GM12878 (cell line): ENCODE measurements at regions not wholly inside any gene's neighbourhood (a gene's known extent, or its start where the extent isn't known, plus 50 kb on each side); places are given as distances from the start of the nearest gene placed in this dataset.

ENCODE experiments used
- ATAC-seq: fragments of 200-7000 bp; cut with Tn5 transposase; 3 replicates; pipeline ENCODE4 v1.9.1; 2020; ENCODE audit warnings: mild to moderate bottlenecking, moderate library complexity
- BruUV-seq: library from RNA; stranded (reverse); fragments of 400-500 nt; replicated peaks from 2 replicates; lab custom pipeline; 2021; lab: Mats Ljungman, UMichigan
- CTCF ChIA-PET: fragments of 300-600 bp; sonication (Branson Sonifier 250); formaldehyde crosslinking; extraction: SDS; loops from one replicate; lab custom pipeline; 2021; ENCODE audit warnings: inconsistent platforms; lab: Yijun Ruan, JAX
- POLR2A ChIA-PET: fragments of 350-600 bp; formaldehyde crosslinking; extraction: SDS; loops from one replicate; lab custom pipeline; 2021; ENCODE audit warnings: inconsistent platforms; lab: Charles Lee
- RAD21 ChIA-PET: fragments of 300-600 bp; sonication (Branson Sonifier 250); formaldehyde crosslinking; loops from one replicate; lab custom pipeline; 2023; ENCODE audit warnings: antibody characterized with exemption; ENCODE audit not compliant: unreplicated experiment; lab: Charles Lee
- SMC1A ChIA-PET: fragments of 300-600 bp; sonication (Branson Sonifier 250); formaldehyde crosslinking; loops from one replicate; lab custom pipeline; 2023; ENCODE audit not compliant: unreplicated experiment, uncharacterized antibody; lab: Charles Lee
- DNase-seq: peaks from one replicate; pipeline ENCODE4 v3.0.0-alpha.2; 2011; ENCODE audit warnings: low read depth, low spot score
- FAIRE-seq: peaks from 3 replicates; lab custom pipeline; 2011; peaks lifted over from hg19 to GRCh38; lab: Jason Lieb, UNC
- H2AFZ ChIP-seq: 2 replicates; pipeline ENCODE4 v1.6.0; 2011; ENCODE audit warnings: low read depth, low read length, control low read depth; ENCODE audit not compliant: control insufficient read depth
- H3K27ac ChIP-seq: 2 replicates; pipeline ENCODE4 v1.5.1; 2011; ENCODE audit warnings: control low read depth; ENCODE audit not compliant: control insufficient read depth, insufficient read depth
- H3K27me3 ChIP-seq, 2 experiments: replicated peaks in 1 of 2; 2 replicates each; pipeline versions ENCODE4 v1.6.0 to v1.6.1; 2011; ENCODE audit warnings: low read length in 1 of 2; ENCODE audit not compliant: control insufficient read depth in 2 of 2, insufficient read depth in 2 of 2
- H3K36me3 ChIP-seq, 2 experiments: 2 replicates each; pipeline ENCODE4 v1.5.1; 2011; ENCODE audit warnings: low read length in 1 of 2; ENCODE audit not compliant: control insufficient read depth in 2 of 2, insufficient read depth in 2 of 2
- H3K4me1 ChIP-seq: 2 replicates; pipeline ENCODE4 v1.6.1; 2011; ENCODE audit warnings: mild to moderate bottlenecking, low read length, moderate library complexity, mixed read lengths; ENCODE audit not compliant: control insufficient read depth, insufficient read depth
- H3K4me2 ChIP-seq: 2 replicates; pipeline ENCODE4 v1.6.0; 2011; ENCODE audit warnings: control low read depth; ENCODE audit not compliant: control insufficient read depth, insufficient read depth
- H3K4me3 ChIP-seq: fragments of 200-600 bp; sonication (generic); 2 replicates; pipeline ENCODE4 v1.5.1; 2016
- H3K79me2 ChIP-seq: 2 replicates; pipeline ENCODE4 v1.6.0; 2011; ENCODE audit warnings: low read length; ENCODE audit not compliant: control insufficient read depth, insufficient read depth
- H3K9ac ChIP-seq: 2 replicates; pipeline ENCODE4 v1.8.0; 2011; ENCODE audit warnings: low read length, control low read depth, mixed read lengths; ENCODE audit not compliant: control insufficient read depth, insufficient read depth
- H3K9me3 ChIP-seq: replicated peaks from 3 replicates; pipeline ENCODE4 v1.5.1; 2011; ENCODE audit warnings: mild to moderate bottlenecking, low read length; ENCODE audit not compliant: control insufficient read depth, insufficient read depth
- H4K20me1 ChIP-seq: 2 replicates; pipeline ENCODE4 v1.6.0; 2011; ENCODE audit not compliant: control insufficient read depth, insufficient read depth
- CBX3 ChIP-seq: fragments of 200-600 bp; sonication (generic); IDR thresholded peaks from 2 replicates; pipeline ENCODE4 v1.6.1; 2016; ENCODE audit warnings: low read depth, borderline replicate concordance
- MEF2A ChIP-seq: IDR thresholded peaks from 2 replicates; pipeline ENCODE4 v1.6.1; 2011; ENCODE audit warnings: low read depth, mild to moderate bottlenecking, low read length, moderate library complexity; ENCODE audit not compliant: insufficient read depth
- NFYB ChIP-seq: IDR thresholded peaks from 2 replicates; pipeline ENCODE4 v1.6.1; 2011; ENCODE audit warnings: low read depth, mild to moderate bottlenecking, low read length, improper control_type of control experiment, moderate library complexity; ENCODE audit not compliant: insufficient read depth
- NR2C1 ChIP-seq: fragments of 450-650 bp; IDR thresholded peaks from 2 replicates; pipeline ENCODE4 v1.6.1; 2017; ENCODE audit warnings: antibody characterized with exemption, mild to moderate bottlenecking, moderate library complexity
- NR2C2 ChIP-seq: IDR thresholded peaks from 2 replicates; pipeline ENCODE4 v1.6.1; 2011; ENCODE audit warnings: borderline replicate concordance, low read depth; ENCODE audit not compliant: control insufficient read depth, insufficient read length
- PRDM15 ChIP-seq: fragments of 450-650 bp; formaldehyde crosslinking; IDR thresholded peaks from 2 replicates; pipeline ENCODE4 v1.4.0; 2020; ENCODE audit warnings: mild to moderate bottlenecking, moderate library complexity
- SKIL ChIP-seq: fragments of 450-650 bp; IDR thresholded peaks from 2 replicates; pipeline ENCODE4 v1.6.1; 2017; ENCODE audit warnings: mild to moderate bottlenecking, low read depth, inconsistent platforms; ENCODE audit not compliant: poor library complexity, severe bottlenecking
- SRF ChIP-seq, 2 experiments: IDR thresholded peaks; 2 replicates each; pipeline ENCODE4 v1.6.1; 2011; ENCODE audit warnings: low read depth in 2 of 2, low read length in 2 of 2, mild to moderate bottlenecking in 1 of 2, moderate library complexity in 1 of 2
- TAF1 ChIP-seq: IDR thresholded peaks from 2 replicates; pipeline ENCODE4 v1.6.1; 2011; ENCODE audit warnings: mild to moderate bottlenecking, low read depth, low read length, borderline replicate concordance
- YY1 ChIP-seq: IDR thresholded peaks from 2 replicates; pipeline ENCODE4 v1.6.1; 2011; ENCODE audit warnings: low read depth, mild to moderate bottlenecking, low read length
- ZBED1 ChIP-seq: IDR thresholded peaks from 2 replicates; pipeline ENCODE4 v1.6.1; 2016; ENCODE audit warnings: borderline replicate concordance
- ZNF24 ChIP-seq: fragments of 450-650 bp; IDR thresholded peaks from 2 replicates; pipeline ENCODE4 v1.6.1; 2017; ENCODE audit warnings: antibody characterized with exemption, mild to moderate bottlenecking
- WGBS: methylation state at CpG from one replicate; pipeline ENCODE4 v1.1.6; 2016; ENCODE audit warnings: low lambda C conversion rate; ENCODE audit not compliant: insufficient replicate concordance, insufficient coverage; ENCODE audit errors: missing lambda C conversion rate; 5-methylcytosine and 5-hydroxymethylcytosine counted together
- in situ Hi-C: fragments of 300-500 bp; cut with MboI; formaldehyde crosslinking; loops from 9 replicates; pipeline ENCODE4 v1.14.3; 2018; ENCODE audit warnings: mixed read lengths
- intact Hi-C: fragments of 100-400 bp; cut with micrococcal nuclease; formaldehyde crosslinking; loops from one replicate; pipeline ENCODE4 v1.14.2; 2022; ENCODE audit not compliant: unreplicated experiment
- TF ChIP-seq, protein P1 (sequence below): fragments of 450-650 bp; formaldehyde crosslinking; IDR thresholded peaks from 2 replicates; pipeline ENCODE4 v1.4.0; 2022; ENCODE audit warnings: mild to moderate bottlenecking, moderate library complexity
- TF ChIP-seq, protein P2 (sequence below): fragments of 450-650 bp; IDR thresholded peaks from 2 replicates; pipeline ENCODE4 v1.6.1; 2016; ENCODE audit warnings: mild to moderate bottlenecking

DNA sequence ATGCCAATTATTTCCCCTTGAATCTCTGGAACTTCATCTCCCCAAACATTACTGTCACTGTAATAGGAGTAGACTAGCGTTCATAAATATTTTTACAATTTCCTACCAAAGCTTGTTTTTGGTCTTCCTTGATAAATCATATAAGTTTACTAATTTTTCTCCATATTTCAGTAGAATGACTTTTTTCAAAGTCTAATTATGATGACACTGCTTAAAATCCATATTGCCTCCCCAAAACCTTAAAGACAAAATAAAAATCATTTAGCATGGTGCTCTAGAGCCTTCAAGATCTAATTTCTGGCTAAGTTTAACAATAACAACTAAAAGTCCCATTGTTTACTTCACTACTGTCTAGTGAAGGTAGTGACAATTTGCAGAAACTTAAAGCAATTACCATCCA is 474.2 kb upstream of the CHRM3 start:
- ChIA-PET SMC1A (no interaction called here), RAD21 (no interaction called here), CTCF (no interaction called here), POLR2A (no interaction called here)
- no peak overlapping the region for H2AFZ ChIP-seq
- WGBS, result 0% methylated on average over 1 of the region's 1 CpG
- H3K9ac ChIP-seq, result no peak overlapping the region
- intact Hi-C loops, result no loop called here
- H4K20me1 ChIP-seq, result no peaks in the 10 kb centered on the region
- H3K36me3 ChIP-seq, result no peaks in the 10 kb centered on the region
- H3K4me1 ChIP-seq, result no peaks in the 10 kb centered on the region
- no peak for DNase-seq
- no peak overlapping the region for H3K27ac ChIP-seq
- TF ChIP-seq, protein P1, sequence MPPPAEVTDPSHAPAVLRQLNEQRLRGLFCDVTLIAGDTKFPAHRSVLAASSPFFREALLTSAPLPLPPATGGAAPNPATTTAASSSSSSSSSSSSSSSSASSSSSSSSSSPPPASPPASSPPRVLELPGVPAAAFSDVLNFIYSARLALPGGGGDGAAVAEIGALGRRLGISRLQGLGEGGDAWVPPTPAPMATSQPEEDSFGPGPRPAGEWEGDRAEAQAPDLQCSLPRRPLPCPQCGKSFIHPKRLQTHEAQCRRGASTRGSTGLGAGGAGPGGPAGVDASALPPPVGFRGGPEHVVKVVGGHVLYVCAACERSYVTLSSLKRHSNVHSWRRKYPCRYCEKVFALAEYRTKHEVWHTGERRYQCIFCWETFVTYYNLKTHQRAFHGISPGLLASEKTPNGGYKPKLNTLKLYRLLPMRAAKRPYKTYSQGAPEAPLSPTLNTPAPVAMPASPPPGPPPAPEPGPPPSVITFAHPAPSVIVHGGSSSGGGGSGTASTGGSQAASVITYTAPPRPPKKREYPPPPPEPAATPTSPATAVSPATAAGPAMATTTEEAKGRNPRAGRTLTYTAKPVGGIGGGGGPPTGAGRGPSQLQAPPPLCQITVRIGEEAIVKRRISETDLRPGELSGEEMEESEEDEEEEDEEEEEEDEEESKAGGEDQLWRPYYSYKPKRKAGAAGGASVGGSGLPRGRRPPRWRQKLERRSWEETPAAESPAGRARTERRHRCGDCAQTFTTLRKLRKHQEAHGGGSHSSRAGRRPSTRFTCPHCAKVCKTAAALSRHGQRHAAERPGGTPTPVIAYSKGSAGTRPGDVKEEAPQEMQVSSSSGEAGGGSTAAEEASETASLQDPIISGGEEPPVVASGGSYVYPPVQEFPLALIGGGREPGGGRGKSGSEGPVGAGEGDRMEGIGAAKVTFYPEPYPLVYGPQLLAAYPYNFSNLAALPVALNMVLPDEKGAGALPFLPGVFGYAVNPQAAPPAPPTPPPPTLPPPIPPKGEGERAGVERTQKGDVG (CRISPR knock-in tag), result no peak
- TF ChIP-seq NR2C2 (no peak), TAF1 (no peak), PRDM15 (CRISPR knock-in tag) (no peak), NFYB (no peak), SKIL (no peak), ZNF24 (no peak), ZBED1 (no peak), CBX3 (no peak), MEF2A (no peak), YY1 (no peak), NR2C1 (no peak), SRF (IDR thresholded peaks at IDR 0.05; ENCODE audit: low read depth in 2 of 2, low read length in 2 of 2) (no peak)
- TF ChIP-seq, protein P2, sequence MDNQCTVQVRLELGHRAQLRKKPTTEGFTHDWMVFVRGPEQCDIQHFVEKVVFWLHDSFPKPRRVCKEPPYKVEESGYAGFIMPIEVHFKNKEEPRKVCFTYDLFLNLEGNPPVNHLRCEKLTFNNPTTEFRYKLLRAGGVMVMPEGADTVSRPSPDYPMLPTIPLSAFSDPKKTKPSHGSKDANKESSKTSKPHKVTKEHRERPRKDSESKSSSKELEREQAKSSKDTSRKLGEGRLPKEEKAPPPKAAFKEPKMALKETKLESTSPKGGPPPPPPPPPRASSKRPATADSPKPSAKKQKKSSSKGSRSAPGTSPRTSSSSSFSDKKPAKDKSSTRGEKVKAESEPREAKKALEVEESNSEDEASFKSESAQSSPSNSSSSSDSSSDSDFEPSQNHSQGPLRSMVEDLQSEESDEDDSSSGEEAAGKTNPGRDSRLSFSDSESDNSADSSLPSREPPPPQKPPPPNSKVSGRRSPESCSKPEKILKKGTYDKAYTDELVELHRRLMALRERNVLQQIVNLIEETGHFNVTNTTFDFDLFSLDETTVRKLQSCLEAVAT, result no peak
- H3K79me2 ChIP-seq, result no peaks in the 10 kb centered on the region
- no TSS peak for BruUV-seq
- no peak overlapping the region for H3K4me2 ChIP-seq
- no peak for FAIRE-seq
- no peaks in the 10 kb centered on the region for H3K9me3 ChIP-seq
- in situ Hi-C loops, result no loop called here
- no peak for ATAC-seq
- H3K4me3 ChIP-seq, result no peak overlapping the region
- no peaks in the 10 kb centered on the region for H3K27me3 ChIP-seq
